ENCODE measurements at regions not wholly inside any gene's neighbourhood (a gene's known extent, or its start where the extent isn't known, plus 50 kb on each side); places are given as distances from the start of the nearest gene placed in this dataset.

DNA sequence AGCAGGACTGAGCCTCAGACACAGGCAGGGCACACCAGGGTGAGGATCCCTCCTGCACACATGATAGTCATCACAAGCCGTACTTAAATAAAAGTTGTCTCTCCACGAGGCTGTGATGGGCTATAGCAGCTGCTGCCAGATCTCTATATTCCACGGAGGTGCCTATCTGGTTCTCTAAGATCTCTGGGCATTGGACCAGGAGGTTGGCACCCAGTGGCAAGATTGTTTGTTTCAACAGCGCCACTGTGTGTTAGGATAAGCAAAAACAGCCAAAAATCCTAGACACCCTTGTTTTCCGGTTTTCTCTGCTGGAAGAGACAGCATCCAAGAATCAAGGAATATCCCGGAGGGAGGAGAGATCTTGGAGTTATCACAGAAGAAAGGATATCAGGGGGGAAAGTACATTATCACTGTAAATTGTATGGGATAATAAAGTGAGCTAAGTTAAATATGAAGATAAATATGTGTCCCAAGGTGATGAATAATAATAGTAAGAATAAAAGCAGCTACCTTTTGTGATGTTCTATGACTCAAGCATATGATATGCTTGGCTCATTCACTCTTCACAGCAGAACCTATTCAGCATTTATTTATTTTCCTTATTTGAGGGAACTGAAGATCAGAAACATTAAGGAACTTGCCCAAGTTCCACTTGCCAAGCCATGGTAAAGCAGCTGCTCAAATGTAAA, 90.6 kb upstream of the AKAP13 start:
- TF ChIP-seq, protein P1, sequence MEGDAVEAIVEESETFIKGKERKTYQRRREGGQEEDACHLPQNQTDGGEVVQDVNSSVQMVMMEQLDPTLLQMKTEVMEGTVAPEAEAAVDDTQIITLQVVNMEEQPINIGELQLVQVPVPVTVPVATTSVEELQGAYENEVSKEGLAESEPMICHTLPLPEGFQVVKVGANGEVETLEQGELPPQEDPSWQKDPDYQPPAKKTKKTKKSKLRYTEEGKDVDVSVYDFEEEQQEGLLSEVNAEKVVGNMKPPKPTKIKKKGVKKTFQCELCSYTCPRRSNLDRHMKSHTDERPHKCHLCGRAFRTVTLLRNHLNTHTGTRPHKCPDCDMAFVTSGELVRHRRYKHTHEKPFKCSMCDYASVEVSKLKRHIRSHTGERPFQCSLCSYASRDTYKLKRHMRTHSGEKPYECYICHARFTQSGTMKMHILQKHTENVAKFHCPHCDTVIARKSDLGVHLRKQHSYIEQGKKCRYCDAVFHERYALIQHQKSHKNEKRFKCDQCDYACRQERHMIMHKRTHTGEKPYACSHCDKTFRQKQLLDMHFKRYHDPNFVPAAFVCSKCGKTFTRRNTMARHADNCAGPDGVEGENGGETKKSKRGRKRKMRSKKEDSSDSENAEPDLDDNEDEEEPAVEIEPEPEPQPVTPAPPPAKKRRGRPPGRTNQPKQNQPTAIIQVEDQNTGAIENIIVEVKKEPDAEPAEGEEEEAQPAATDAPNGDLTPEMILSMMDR (conservative IDR thresholded peaks at IDR 0.05; ENCODE audit: low read depth, low read length): peak; percentile 81
- no peak for TF ChIP-seq EZH2 (IDR thresholded peaks at IDR 0.05; ENCODE audit: low read length, unreplicated experiment)

Measured in PC-3 (cell line).